PC-9 (cell line): ENCODE measurements at regions not wholly inside any gene's neighbourhood (a gene's known extent, or its start where the extent isn't known, plus 50 kb on each side); places are given as distances from the start of the nearest gene placed in this dataset.

ENCODE experiments used
- CTCF ChIP-seq: fragments of 200-600 bp; sonication (generic); conservative IDR thresholded peaks from 2 replicates; pipeline ENCODE4 v1.6.1; 2017; ENCODE audit warnings: mixed run types, antibody characterized with exemption, mild to moderate bottlenecking, moderate library complexity
- EZH2 ChIP-seq: fragments of 200-600 bp; sonication (generic); IDR thresholded peaks from 2 replicates; pipeline ENCODE4 v1.8.0; 2017; ENCODE audit warnings: antibody characterized with exemption, low read depth

- TF ChIP-seq CTCF: no peak
- TF ChIP-seq EZH2: no peak
These were observed 287.8 kb downstream of the ACTR3B start for GRCh38 chr7:153047079-153047959.
